Stromal cell of bone marrow (primary cell): ENCODE measurements at regions not wholly inside any gene's neighbourhood (a gene's known extent, or its start where the extent isn't known, plus 50 kb on each side); places are given as distances from the start of the nearest gene placed in this dataset.

Source experiments
- DNase-seq: peaks from one replicate; pipeline ENCODE4 v3.0.0-alpha.2; 2012; ENCODE audit warnings: low read depth

- DNase-seq = no peak
These were observed 102.0 kb upstream of the THRB start for GRCh38 chr3:24596626-24597025.

- DNase-seq = no peak
These were observed 104.2 kb upstream of the THRB start for GRCh38 chr3:24598695-24599470.

- DNase-seq = no peak
These were observed 106.7 kb upstream of the THRB start for GRCh38 chr3:24601066-24601939.

GRCh38 chr3:24604215-24604614 lies 109.6 kb upstream of the THRB start:
- DNase-seq = no peak

GRCh38 chr3:24605511-24606028 lies 110.9 kb upstream of the THRB start:
- DNase-seq = no peak

GRCh38 chr3:24607281-24607680 lies 112.6 kb upstream of the THRB start:
- no peak for DNase-seq

- peak; percentile 14 for DNase-seq
These were observed 114.2 kb upstream of the THRB start for GRCh38 chr3:24608701-24609390.

- no peak for DNase-seq
These were observed 119.7 kb upstream of the THRB start for GRCh38 chr3:24614359-24614758.

- DNase-seq = no peak
These were observed 120.5 kb upstream of the THRB start for GRCh38 chr3:24615177-24615576.

- no peak for DNase-seq
These were observed 121.6 kb upstream of the THRB start for GRCh38 chr3:24616110-24616829.

GRCh38 chr3:24622138-24622537 lies 127.5 kb upstream of the THRB start:
- DNase-seq = no peak

GRCh38 chr3:24622696-24623225 lies 128.1 kb upstream of the THRB start:
- no peak for DNase-seq

GRCh38 chr3:24623657-24624056 lies 129.0 kb upstream of the THRB start:
- DNase-seq = no peak

GRCh38 chr3:24624938-24625681 lies 130.5 kb upstream of the THRB start:
- DNase-seq = no peak

- peak; percentile 24 for DNase-seq
These were observed 134.0 kb upstream of the THRB start for GRCh38 chr3:24628523-24629258.

GRCh38 chr3:24631481-24631880 lies 136.8 kb upstream of the THRB start:
- DNase-seq = no peak

GRCh38 chr3:24639061-24639460 lies 144.4 kb upstream of the THRB start:
- DNase-seq = no peak

- DNase-seq = no peak
These were observed 145.1 kb upstream of the THRB start for GRCh38 chr3:24639481-24640329.

GRCh38 chr3:24640330-24640877 lies 145.8 kb upstream of the THRB start:
- peak; percentile 29 for DNase-seq
